HG02943 (cell line): ENCODE measurements at regions not wholly inside any gene's neighbourhood (a gene's known extent, or its start where the extent isn't known, plus 50 kb on each side); places are given as distances from the start of the nearest gene placed in this dataset.
"Not testable (repeated sequence)": the region's sequence is repeated elsewhere in the genome, so short reads cannot be mapped to it uniquely, and the experiment has no call there.

Experiments used
- ATAC-seq: cut with Tn5 transposase; IDR thresholded peaks from one replicate; pipeline ENCODE4 v1.9.1; 2021; ENCODE audit warnings: mild to moderate bottlenecking, low read depth, moderate library complexity; ENCODE audit not compliant: unreplicated experiment

DNA sequence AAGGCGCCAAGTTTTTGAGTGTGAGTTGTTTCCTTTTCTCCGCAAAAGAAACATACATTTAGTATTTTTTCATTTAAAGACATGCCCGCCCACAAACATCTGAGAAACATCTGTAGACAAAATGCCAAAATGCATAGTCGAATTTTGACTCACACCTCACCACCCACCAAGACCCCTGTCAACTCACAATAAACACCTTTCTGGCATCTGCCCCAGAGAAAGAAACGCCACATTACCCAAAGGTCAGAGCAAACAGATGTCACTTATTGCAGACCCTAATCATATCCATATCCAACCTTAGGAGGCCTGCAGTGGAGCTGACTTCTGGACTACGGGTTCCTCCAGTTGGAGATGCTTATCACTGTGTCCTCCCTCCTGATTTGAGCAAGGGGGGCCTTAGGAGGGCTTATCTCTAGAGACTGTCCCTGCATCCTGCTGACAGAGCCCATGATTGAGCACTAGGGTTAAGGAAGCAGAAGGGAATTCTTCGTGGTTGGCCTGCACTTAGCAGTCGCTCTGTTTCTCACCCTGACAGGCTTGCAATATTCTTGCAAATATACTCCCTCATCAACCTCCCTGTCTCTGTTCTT is 90.5 kb upstream of the TBX18 start:
- ATAC-seq = no peak

DNA sequence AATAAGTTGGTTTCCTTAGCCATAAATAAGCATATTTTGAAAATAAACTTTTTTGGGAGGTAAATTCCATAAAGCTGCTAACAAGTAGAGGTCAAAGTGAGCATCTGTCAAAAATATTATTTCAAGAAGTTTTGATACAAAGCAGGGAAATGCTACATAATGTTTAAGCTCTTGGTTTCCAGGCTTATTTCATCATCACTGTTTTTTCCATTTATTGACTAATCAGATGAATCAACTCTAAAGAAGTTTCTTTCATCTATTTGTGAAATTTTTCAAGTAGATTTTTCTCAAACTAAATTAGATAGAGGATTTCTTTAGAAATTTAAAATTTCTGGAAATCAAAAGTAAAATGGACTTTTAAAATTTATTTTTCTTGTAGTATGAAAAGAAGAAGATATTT is 89.5 kb upstream of the TBX18 start:
- no peak for ATAC-seq

DNA sequence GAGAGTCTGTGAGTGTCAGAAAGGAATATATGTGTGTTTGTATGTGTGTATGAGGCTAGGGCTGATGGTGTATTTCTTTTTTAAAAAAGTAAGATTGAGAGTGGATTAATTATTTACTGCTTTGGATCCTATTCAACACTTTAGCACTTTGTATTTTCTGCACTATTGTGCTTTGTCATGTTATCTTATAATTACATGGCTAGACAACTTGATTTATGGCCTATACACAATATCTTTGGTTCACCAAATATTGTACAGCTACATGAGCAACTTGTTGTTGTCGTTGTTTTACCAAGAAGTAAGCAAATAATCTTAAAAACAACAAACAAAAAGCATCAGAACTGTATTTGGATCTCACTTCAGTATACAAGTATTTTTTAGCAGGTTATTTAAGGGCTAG is 84.6 kb upstream of the TBX18 start:
- ATAC-seq = no peak

DNA sequence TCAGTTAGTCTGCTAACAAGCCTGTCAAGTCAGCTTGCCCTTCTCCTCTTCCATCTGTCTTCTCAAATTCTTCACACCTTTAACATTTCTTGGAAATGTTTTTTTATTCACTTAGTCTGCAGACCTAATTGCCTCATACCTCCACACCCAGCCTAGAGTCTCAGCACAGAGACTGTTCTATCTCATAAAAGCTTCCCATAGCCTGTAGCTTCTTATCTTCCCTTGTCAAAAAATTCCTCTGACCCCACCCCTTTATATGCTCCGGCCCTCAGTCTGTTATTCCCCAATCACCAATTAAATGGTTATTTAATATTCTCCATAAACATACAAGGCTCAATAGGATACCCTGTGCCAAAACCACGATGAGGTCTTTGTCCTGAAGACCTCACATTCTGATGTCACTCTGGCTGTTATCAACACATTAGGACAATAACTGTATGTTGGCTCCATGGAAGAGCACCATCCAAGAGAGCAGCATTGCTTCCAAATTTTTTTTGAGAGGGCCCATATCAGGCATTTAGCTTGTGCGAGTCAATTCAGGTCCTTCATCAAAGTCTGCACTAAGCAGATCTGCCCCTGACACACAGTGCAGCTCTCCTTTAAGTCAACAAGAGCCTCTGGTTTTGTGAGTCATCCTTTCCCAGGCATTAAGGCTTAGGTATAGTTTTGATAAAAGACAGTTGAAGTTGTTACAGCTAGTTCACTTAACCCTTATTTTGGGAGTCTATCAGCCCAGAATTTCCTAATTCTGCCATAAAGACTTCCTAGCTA is 83.2 kb upstream of the TBX18 start:
- ATAC-seq = no peak

DNA sequence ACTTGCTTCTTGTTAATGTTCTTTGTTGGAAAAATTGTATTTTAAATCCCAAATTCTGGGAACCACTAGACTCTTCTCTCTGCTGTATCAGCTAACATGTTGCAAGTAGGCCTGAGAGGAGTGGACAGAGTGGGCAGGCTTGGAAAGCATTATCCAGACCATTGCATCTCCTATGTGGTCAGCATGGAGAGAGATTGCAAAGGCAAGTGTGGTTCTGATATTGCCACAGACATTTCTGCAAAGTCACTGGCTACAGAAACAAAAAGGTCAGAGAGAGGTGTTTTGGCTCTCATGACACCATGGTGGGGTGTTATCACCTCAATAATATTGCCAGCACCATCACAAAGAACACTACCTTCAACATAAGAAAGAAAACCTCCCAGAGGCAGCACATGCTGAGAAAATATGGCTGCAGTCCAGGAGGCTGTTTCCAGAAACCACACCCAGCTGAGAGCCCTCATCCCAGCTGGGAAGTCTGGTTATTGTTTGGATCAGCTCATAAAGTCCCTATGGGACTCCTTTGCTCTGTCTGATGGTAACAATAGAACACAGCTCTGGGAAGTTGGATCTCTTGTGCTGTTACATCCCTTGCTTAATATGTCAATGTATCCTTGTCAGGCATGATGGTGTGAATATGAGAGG is 78.2 kb upstream of the TBX18 start:
- ATAC-seq = no peak

DNA sequence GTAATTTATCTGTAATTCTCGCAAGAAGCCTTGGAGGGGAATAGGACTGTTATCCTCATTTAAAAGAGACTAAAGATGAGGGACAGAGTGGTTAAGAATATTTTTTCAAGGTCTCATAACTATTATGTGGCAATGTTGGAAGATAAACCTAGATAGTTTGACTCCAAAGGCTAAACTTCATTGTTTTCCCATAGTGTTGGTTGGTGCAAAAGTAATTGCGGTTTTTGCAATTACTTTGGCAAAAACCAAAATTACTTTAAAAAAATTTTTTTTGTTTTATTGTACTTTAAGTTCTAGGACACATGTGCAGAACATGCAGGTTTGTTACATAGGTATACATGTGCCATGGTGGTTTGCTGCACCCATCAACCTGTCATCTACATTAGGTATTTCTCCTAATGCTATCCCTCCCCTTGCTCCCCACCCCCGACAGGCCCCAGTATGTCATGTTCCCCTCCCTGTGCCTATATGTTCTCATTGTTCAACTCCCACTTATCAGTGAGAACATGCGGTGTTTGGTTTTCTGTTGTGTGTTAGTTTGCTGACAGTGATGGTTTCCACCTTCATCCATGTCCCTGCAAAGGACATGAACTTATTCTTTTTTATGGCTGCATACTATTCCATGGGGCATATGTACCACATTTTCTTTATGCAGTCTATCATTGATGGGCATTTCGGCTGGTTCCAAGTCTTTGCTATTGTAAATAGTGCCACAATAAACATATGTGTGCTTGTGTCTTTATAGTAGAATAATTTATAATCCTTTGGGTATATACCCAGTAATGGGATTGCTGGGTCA is 72.9 kb upstream of the TBX18 start:
- not testable (repeated sequence) for ATAC-seq

DNA sequence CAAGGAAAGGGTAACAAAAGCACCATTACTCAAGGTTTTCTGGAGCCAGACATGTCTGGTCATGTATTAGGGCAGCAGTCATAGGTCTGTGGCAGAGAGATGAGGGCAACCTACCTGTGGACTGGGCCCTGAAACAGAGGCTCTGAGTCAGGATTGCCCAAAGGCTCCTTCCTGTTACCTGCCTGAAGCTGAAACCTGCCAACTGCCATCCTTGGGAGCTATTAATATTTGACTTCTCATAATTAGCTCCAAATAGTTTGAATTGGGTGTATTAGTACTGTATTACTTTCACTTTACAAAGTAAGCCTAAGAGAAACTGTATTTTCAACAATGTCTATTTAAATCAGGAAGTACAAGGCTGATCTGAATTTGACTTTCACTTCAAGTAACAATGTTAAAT is 72.0 kb upstream of the TBX18 start:
- peak; percentile 69 for ATAC-seq

DNA sequence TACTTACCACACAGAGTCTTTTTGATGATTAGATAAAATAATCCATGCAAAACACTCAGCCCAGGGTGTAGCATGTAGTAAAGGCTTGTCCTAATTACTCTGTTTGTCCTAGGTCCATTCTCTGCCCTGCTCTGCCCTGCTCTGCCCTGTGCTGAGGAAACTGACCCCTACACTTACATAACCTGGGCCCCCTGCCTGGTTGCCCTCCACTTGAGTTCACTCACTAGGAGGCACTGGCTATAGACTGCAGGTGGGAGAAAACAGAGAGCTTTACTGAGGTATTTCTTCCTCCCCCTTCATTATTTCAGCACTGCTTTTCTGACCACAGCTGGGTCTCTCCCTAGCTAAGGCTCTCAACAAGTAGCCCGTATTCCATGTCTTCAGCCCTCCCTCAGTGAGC is 70.9 kb upstream of the TBX18 start:
- ATAC-seq = no peak

DNA sequence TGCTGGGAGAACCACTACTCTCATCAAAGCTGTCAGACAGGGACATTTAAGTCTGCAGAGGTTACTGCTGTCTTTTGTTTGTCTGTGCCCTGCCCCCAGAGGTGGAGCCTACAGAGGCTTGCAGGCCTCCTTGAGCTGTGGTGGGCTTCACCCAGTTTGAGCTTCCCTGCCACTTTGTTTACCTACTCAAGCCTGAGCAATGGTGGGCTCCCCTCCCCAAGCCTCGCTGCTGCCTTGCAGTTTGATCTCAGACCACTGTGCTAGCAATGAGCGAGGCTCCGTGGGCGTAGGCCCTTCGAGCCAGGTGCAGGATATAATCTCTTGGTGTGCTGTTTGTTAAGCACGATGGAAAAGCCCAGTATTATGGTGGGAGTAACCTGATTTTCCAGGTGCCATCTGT is 67.5 kb upstream of the TBX18 start:
- ATAC-seq = not testable (repeated sequence)

DNA sequence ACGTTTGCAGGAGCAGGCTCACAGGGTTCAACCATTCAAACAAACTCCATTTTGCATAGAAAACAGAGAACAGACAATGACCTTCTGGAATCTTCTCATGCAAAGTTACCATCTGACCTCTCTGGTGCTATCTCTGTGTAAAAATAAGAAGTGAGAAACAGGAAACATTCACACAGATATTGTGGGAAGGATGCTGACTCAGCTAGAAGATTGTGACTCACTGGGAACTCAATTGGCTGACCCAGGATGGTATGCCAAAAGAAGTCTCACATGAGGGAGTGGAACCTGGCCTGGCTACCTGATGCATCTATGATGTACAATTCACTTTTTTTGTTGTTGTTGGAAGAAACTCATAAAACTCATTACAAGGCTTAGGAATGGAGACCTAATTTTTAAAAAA is 61.1 kb upstream of the TBX18 start:
- ATAC-seq = no peak

DNA sequence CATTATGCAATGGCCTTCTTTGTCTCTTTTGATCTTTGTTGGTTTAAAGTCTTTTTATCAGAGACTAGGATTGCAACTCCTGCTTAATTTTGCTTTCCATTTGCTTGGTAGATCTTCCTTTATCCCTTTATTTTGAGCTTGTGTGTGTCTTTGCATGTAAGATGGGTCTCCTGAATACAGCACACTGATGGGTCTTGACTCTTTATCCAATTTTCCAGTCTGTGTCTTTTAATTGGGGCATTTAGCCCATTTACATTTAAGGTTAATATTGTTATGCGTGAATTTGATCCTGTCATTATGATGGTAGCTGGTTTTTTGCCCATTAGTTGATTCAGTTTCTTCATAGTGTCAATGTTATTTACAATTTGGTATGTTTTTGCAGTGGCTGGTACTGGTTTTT is 56.9 kb upstream of the TBX18 start:
- ATAC-seq = not testable (repeated sequence)

DNA sequence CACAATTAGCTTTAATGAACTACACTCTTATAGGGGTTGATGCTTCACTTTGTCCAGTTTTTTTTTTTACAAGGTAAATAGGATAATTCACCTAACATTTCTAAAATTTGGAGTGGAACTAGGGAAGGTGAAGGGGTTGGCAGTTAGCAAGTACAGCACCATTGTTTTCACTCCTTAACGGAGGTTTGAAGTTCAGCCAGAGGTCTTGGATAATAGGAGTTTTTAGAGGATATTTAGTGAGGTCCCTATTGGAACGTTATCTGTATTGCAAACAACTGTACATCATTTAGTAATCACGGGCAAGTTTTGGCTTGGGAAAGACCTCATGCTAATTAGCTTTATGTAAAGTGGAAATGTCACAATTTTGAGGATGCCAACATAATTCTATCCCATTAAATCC is 52.3 kb upstream of the TBX18 start:
- ATAC-seq = no peak

DNA sequence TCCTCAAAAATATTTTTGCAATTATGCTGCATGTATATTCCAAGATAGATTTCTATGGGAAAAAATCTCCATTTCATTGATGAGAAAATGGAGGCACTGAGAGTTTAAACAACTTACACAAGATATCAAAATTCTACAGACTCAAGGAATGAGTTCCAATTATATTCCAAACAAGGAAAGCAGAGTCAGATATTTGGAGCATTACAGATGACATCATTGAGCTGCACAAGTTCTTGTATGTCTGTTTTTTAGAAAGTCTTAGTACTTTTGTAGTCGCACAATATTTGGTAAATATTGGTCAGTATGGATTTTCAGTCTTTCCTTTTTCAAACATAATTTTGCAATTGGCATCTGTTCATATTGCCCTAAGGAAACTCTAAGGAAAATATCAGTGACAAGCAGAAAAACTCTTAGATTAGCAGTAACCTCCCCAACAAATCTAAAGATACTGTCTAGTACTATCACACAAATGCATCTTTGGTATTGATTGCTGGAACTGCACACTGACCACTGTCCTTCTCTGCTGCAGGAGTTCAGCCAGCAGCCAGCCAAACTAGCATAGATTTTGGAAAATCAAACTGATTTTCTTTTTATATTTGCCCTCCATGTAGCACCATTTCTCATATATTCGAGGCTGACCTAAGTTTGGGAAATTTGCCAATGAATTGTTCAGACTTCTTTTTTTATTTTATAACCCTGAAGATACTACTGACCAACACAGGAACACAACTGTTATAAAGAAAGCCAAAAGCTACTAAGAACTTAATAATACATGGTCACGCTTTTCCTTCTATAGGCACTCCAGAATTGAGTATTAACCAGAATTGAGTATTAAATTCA is 51.7 kb upstream of the TBX18 start:
- no peak for ATAC-seq
